HUES64 (cell line): ENCODE measurements at regions not wholly inside any gene's neighbourhood (a gene's known extent, or its start where the extent isn't known, plus 50 kb on each side); places are given as distances from the start of the nearest gene placed in this dataset.

ENCODE experiments used
- H3K27ac ChIP-seq: 2 replicates; pipeline ENCODE4 v1.7.0; 2013; ENCODE audit warnings: low read depth, low read length, inconsistent platforms
- H3K27me3 ChIP-seq: 2 replicates; pipeline ENCODE4 v1.6.1; 2013; ENCODE audit warnings: mild to moderate bottlenecking, low read length; ENCODE audit not compliant: insufficient read depth
- H3K36me3 ChIP-seq: 2 replicates; pipeline ENCODE4 v1.6.1; 2013; ENCODE audit warnings: mild to moderate bottlenecking, low read length; ENCODE audit not compliant: insufficient read depth
- H3K4me1 ChIP-seq: 2 replicates; pipeline ENCODE4 v1.6.1; 2013; ENCODE audit warnings: mild to moderate bottlenecking, low read length, moderate library complexity; ENCODE audit not compliant: insufficient read depth
- H3K4me3 ChIP-seq: 2 replicates; pipeline ENCODE4 v1.5.1; 2013; ENCODE audit warnings: mild to moderate bottlenecking, low read length, moderate library complexity
- H3K9ac ChIP-seq: 2 replicates; pipeline ENCODE4 v1.6.1; 2013; ENCODE audit warnings: mild to moderate bottlenecking, low read depth, low read length
- H3K9me3 ChIP-seq: 2 replicates; pipeline ENCODE4 v1.6.1; 2013; ENCODE audit warnings: low read depth, low read length; ENCODE audit not compliant: insufficient read depth
- WGBS: fragments of 150-250, 120-280 bp; methylation state at CpG from one replicate; pipeline ENCODE4 v1.1.7; 2013; ENCODE audit warnings: missing lambda C conversion rate; 5-methylcytosine and 5-hydroxymethylcytosine counted together

- Histone ChIP-seq H3K9me3 (no peaks in the 10 kb centered on the region), H3K36me3 (no peaks in the 10 kb centered on the region), H3K27me3 (no peaks in the 10 kb centered on the region), H3K27ac (no peak overlapping the region; the same call in 1 of the 2 replicates), H3K4me1 (peaks cover 5% of the 10 kb centered on the region; the same call in 1 of the 2 replicates), H3K9ac (no peak overlapping the region), H3K4me3 (peak overlapping the region; percentile 37)
- WGBS, result 13% methylated on average over 16 of the region's 16 CpGs
Measured at GRCh38 chr2:158745067-158745865, 49.9 kb upstream of the DAPL1 start.
